ENCODE measurements at regions not wholly inside any gene's neighbourhood (a gene's known extent, or its start where the extent isn't known, plus 50 kb on each side); places are given as distances from the start of the nearest gene placed in this dataset.

GRCh38 chr18:27645929-27646328 is 460.8 kb upstream of the CHST9 start:
- TF ChIP-seq POLR2A (IDR thresholded peaks at IDR 0.05) = no peak
- TF ChIP-seq CTCF (IDR thresholded peaks at IDR 0.05) = no peak
- TF ChIP-seq POLR2AphosphoS5 (IDR thresholded peaks at IDR 0.05) = no peak
